SK-N-SH treated with all-trans-retinoic acid at 6 μM for 48 hours (cell line): ENCODE measurements at regions not wholly inside any gene's neighbourhood (a gene's known extent, or its start where the extent isn't known, plus 50 kb on each side); places are given as distances from the start of the nearest gene placed in this dataset.

ENCODE experiments used
- RARB ChIP-seq: fragments of 250-450 bp; sonication (Bioruptor Pico); IDR thresholded peaks from 2 replicates; pipeline ENCODE4 v1.8.0; 2021; ENCODE audit warnings: mild to moderate bottlenecking, moderate library complexity
- ZFP3 ChIP-seq: fragments of 250-450 bp; sonication (Bioruptor Pico); IDR thresholded peaks from 2 replicates; pipeline ENCODE4 v1.5.0; 2020; ENCODE audit warnings: mild to moderate bottlenecking, moderate library complexity
- ZNF8 ChIP-seq: fragments of 450-650 bp; formaldehyde crosslinking; IDR thresholded peaks from 2 replicates; pipeline ENCODE4 v1.5.0; 2020; ENCODE audit warnings: mild to moderate bottlenecking, moderate library complexity
- TF ChIP-seq, protein P1 (sequence below): fragments of 250-450 bp; sonication (Bioruptor Pico); IDR thresholded peaks from 2 replicates; pipeline ENCODE4 v1.8.0; 2020; ENCODE audit warnings: mild to moderate bottlenecking, moderate library complexity, borderline replicate concordance

DNA sequence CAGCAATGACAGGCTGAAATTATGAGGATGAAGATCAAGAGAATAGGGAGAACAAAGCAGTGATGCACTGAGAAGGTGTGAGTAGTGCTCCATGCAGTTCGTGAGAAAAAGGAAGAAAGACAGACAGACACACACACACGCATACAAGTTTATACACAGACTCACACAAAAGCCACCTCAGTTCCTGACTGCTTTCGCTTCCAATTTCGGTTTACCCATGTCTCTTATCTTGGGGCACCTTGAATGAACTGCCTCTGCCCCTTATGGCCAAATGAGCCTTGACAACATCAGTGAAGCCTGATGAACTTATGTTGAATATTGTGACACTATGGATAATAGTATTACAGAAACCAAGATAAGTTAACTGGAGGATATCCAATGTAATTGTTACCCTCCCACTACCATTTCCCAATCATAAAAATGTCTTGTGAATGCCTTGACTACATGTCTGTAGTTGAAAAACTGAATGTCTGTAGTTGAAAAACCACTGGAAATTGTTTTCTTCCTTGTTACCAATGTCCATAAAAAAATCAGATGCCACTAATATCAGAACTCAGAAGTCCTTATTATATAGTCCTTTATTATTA lies 380.4 kb upstream of the DDHD1 start:
- TF ChIP-seq RARB (CRISPR knock-in tag), result no peak
- TF ChIP-seq ZFP3 (CRISPR knock-in tag), result no peak
- TF ChIP-seq ZNF8 (CRISPR knock-in tag), result no peak
- TF ChIP-seq, protein P1, sequence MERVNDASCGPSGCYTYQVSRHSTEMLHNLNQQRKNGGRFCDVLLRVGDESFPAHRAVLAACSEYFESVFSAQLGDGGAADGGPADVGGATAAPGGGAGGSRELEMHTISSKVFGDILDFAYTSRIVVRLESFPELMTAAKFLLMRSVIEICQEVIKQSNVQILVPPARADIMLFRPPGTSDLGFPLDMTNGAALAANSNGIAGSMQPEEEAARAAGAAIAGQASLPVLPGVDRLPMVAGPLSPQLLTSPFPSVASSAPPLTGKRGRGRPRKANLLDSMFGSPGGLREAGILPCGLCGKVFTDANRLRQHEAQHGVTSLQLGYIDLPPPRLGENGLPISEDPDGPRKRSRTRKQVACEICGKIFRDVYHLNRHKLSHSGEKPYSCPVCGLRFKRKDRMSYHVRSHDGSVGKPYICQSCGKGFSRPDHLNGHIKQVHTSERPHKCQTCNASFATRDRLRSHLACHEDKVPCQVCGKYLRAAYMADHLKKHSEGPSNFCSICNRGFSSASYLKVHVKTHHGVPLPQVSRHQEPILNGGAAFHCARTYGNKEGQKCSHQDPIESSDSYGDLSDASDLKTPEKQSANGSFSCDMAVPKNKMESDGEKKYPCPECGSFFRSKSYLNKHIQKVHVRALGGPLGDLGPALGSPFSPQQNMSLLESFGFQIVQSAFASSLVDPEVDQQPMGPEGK (CRISPR knock-in tag), result no peak
